SU-DHL-6 (cell line): ENCODE measurements at regions not wholly inside any gene's neighbourhood (a gene's known extent, or its start where the extent isn't known, plus 50 kb on each side); places are given as distances from the start of the nearest gene placed in this dataset.

ENCODE experiments used
- H2AFZ ChIP-seq: fragments of 200-600 bp; sonication (generic); 2 replicates; pipeline ENCODE4 v1.6.1; 2014; ENCODE audit warnings: low read depth, mild to moderate bottlenecking, moderate library complexity, mixed read lengths, antibody characterized with exemption, low read length; ENCODE audit not compliant: severe bottlenecking
- H3F3A ChIP-seq: fragments of 200-600 bp; shearing (Covaris generic); 2 replicates; pipeline ENCODE4 v1.6.0; 2016; ENCODE audit warnings: antibody characterized with exemption, mild to moderate bottlenecking; ENCODE audit not compliant: insufficient read depth
- H3K27ac ChIP-seq: fragments of 200-600 bp; sonication (generic); 2 replicates; pipeline ENCODE4 v1.5.1; 2016; ENCODE audit warnings: low read depth, mild to moderate bottlenecking, low read length, moderate library complexity, mixed read lengths
- H3K27me3 ChIP-seq: fragments of 200-600 bp; sonication (generic), shearing (Covaris generic); 2 replicates; pipeline ENCODE4 v1.6.0; 2014; ENCODE audit warnings: mild to moderate bottlenecking, low read length
- H3K36me3 ChIP-seq: fragments of 200-600 bp; sonication (generic); 2 replicates; pipeline ENCODE4 v1.6.1; 2014; ENCODE audit warnings: mild to moderate bottlenecking, low read length, mixed read lengths
- H3K4me2 ChIP-seq: fragments of 300-600, 200-600 bp; shearing (Covaris generic), sonication (generic); 2 replicates; pipeline ENCODE4 v1.6.0; 2014; ENCODE audit warnings: low read length, low read depth, mild to moderate bottlenecking; ENCODE audit not compliant: poor library complexity, severe bottlenecking
- H3K4me3 ChIP-seq: fragments of 200-600 bp; sonication (generic); 2 replicates; pipeline ENCODE4 v1.5.1; 2014; ENCODE audit warnings: antibody characterized with exemption, low read length, mild to moderate bottlenecking, mixed read lengths; ENCODE audit not compliant: insufficient read depth, poor library complexity, severe bottlenecking
- H3K79me2 ChIP-seq: fragments of 200-600 bp; sonication (generic); 2 replicates; pipeline ENCODE4 v1.6.1; 2014; ENCODE audit warnings: mild to moderate bottlenecking, low read length, moderate library complexity; ENCODE audit not compliant: insufficient read depth
- H3K9ac ChIP-seq: fragments of 200-600 bp; sonication (generic); 2 replicates; pipeline ENCODE4 v1.7.0; 2014; ENCODE audit warnings: mild to moderate bottlenecking, low read length
- H3K9me2 ChIP-seq: fragments of 200-600 bp; sonication (generic); replicated peaks from 2 replicates; pipeline ENCODE4 v1.6.1; 2014; ENCODE audit warnings: low read length; ENCODE audit not compliant: insufficient read depth
- H3K9me3 ChIP-seq: fragments of 200-600 bp; sonication (generic); 2 replicates; pipeline ENCODE4 v1.6.1; 2014; ENCODE audit warnings: low read length, mixed read lengths; ENCODE audit not compliant: insufficient read depth
- H4K20me1 ChIP-seq: fragments of 200-600 bp; sonication (generic); 2 replicates; pipeline ENCODE4 v1.6.1; 2014; ENCODE audit warnings: low read depth, mild to moderate bottlenecking, antibody characterized with exemption, low read length, moderate library complexity, mixed read lengths
- EZH2phosphoT487 ChIP-seq: fragments of 200-600 bp; sonication (generic), shearing (Covaris generic); conservative IDR thresholded peaks from 2 replicates; pipeline ENCODE4 v1.6.1; 2018; ENCODE audit warnings: mild to moderate bottlenecking, antibody characterized with exemption, low read length, moderate library complexity, mixed read lengths
- TF ChIP-seq, protein P1 (sequence below): fragments of 200-600 bp; sonication (generic); IDR thresholded peaks from one replicate; pipeline ENCODE4 v1.5.1; 2017; ENCODE audit warnings: antibody characterized with exemption, mild to moderate bottlenecking, low read length, moderate library complexity; ENCODE audit not compliant: insufficient read depth, poor library complexity, severe bottlenecking

GRCh38 chr5:120108586-120109248, 355.4 kb upstream of the PRR16 start:
- no peaks in the 10 kb centered on the region for H3K9me2 ChIP-seq
- no peaks in the 10 kb centered on the region for H3K9me3 ChIP-seq
- no peak overlapping the region for H3K4me2 ChIP-seq
- no peak overlapping the region for H3K4me3 ChIP-seq
- no peaks in the 10 kb centered on the region for H3K36me3 ChIP-seq
- H3K27ac ChIP-seq = no peak overlapping the region
- no peak overlapping the region for H2AFZ ChIP-seq
- H3K27me3 ChIP-seq = no peaks in the 10 kb centered on the region
- H3F3A ChIP-seq = no peaks in the 10 kb centered on the region
- H4K20me1 ChIP-seq = no peaks in the 10 kb centered on the region
- H3K79me2 ChIP-seq = no peaks in the 10 kb centered on the region
- no peak overlapping the region for H3K9ac ChIP-seq
- TF ChIP-seq EZH2phosphoT487 = no peak
- TF ChIP-seq, protein P1, sequence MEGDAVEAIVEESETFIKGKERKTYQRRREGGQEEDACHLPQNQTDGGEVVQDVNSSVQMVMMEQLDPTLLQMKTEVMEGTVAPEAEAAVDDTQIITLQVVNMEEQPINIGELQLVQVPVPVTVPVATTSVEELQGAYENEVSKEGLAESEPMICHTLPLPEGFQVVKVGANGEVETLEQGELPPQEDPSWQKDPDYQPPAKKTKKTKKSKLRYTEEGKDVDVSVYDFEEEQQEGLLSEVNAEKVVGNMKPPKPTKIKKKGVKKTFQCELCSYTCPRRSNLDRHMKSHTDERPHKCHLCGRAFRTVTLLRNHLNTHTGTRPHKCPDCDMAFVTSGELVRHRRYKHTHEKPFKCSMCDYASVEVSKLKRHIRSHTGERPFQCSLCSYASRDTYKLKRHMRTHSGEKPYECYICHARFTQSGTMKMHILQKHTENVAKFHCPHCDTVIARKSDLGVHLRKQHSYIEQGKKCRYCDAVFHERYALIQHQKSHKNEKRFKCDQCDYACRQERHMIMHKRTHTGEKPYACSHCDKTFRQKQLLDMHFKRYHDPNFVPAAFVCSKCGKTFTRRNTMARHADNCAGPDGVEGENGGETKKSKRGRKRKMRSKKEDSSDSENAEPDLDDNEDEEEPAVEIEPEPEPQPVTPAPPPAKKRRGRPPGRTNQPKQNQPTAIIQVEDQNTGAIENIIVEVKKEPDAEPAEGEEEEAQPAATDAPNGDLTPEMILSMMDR = no peak

- H3K9me2 ChIP-seq = no peaks in the 10 kb centered on the region
- no peak overlapping the region for H2AFZ ChIP-seq
- H3K9me3 ChIP-seq = no peaks in the 10 kb centered on the region
Observed at GRCh38 chr5:120122703-120123102, 341.4 kb upstream of the PRR16 start.

DNA sequence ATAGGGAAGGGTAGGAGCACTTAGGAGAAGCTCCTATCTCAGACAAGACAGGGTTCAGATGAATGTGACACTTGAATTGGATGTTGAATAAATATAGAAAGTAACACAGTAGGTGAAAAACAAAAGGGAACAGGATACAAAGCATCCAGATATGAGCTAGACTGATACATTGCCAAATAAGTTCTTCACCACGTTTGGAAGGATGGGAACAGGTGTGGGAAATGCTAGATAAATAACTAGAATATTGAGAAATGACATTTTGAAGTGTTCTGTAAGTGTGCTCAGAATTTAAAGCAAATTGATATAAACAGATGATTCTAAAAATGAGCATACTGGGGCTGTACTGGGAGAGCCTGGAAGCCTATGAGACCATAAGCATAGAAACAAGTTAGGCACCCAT, 340.1 kb upstream of the PRR16 start:
- H3F3A ChIP-seq = no peaks in the 10 kb centered on the region
- H3K36me3 ChIP-seq = no peaks in the 10 kb centered on the region
- TF ChIP-seq EZH2phosphoT487 = no peak
- TF ChIP-seq, protein P1 = no peak
- no peaks in the 10 kb centered on the region for H3K9me2 ChIP-seq
- H3K9me3 ChIP-seq = no peaks in the 10 kb centered on the region
- no peaks in the 10 kb centered on the region for H4K20me1 ChIP-seq
- no peak overlapping the region for H3K4me3 ChIP-seq
- H3K27ac ChIP-seq = no peak overlapping the region
- H3K4me2 ChIP-seq = no peak overlapping the region
- no peak overlapping the region for H3K9ac ChIP-seq
- H2AFZ ChIP-seq = no peak overlapping the region
- H3K79me2 ChIP-seq = no peaks in the 10 kb centered on the region
- H3K27me3 ChIP-seq = no peaks in the 10 kb centered on the region

More at GRCh38 chr5:120122703-120123102, 341.4 kb upstream of the PRR16 start:
- H3K36me3 ChIP-seq = no peaks in the 10 kb centered on the region
- no peaks in the 10 kb centered on the region for H3F3A ChIP-seq
- no peak overlapping the region for H3K27ac ChIP-seq
- TF ChIP-seq, protein P1 = no peak
- no peaks in the 10 kb centered on the region for H4K20me1 ChIP-seq
- no peaks in the 10 kb centered on the region for H3K79me2 ChIP-seq
- H3K9ac ChIP-seq = no peak overlapping the region
- no peaks in the 10 kb centered on the region for H3K27me3 ChIP-seq
- H3K4me2 ChIP-seq = no peak overlapping the region
- H3K4me3 ChIP-seq = no peak overlapping the region
